Lower lobe of right lung (tissue), 2 donors: ENCODE measurements at regions not wholly inside any gene's neighbourhood (a gene's known extent, or its start where the extent isn't known, plus 50 kb on each side); places are given as distances from the start of the nearest gene placed in this dataset.

Experiments
- ATAC-seq, 2 donors: fragments of 200-7000 bp; cut with Tn5 transposase; one replicate each; pipeline ENCODE4 v1.9.1; 2020 to 2022; ENCODE audit warnings: mild to moderate bottlenecking in 2 of 2, moderate library complexity in 2 of 2
- DNase-seq: peaks from one replicate; pipeline ENCODE4 v3.0.0-alpha.2; 2020
- H3K27ac ChIP-seq: fragments of 200-600 bp; one replicate; pipeline ENCODE4 v1.8.0; 2022
- H3K27me3 ChIP-seq: fragments of 200-600 bp; one replicate; pipeline ENCODE4 v1.8.0; 2022; ENCODE audit warnings: low read depth
- H3K36me3 ChIP-seq: fragments of 200-600 bp; one replicate; pipeline ENCODE4 v1.8.0; 2022; ENCODE audit warnings: mild to moderate bottlenecking
- H3K4me1 ChIP-seq: fragments of 200-600 bp; one replicate; pipeline ENCODE4 v1.8.0; 2022
- H3K4me3 ChIP-seq: fragments of 200-600 bp; one replicate; pipeline ENCODE4 v1.8.0; 2022; ENCODE audit warnings: mild to moderate bottlenecking
- H3K9me3 ChIP-seq: fragments of 200-600 bp; one replicate; pipeline ENCODE4 v1.8.0; 2022
- intact Hi-C: fragments of 100-400 bp; cut with DNase I; formaldehyde crosslinking; loops from one replicate; pipeline ENCODE4 v1.11.0; 2022
- TF ChIP-seq, protein P1 (sequence below): fragments of 200-600 bp; IDR thresholded peaks from one replicate; pipeline ENCODE4 v1.8.0; 2022; ENCODE audit warnings: antibody characterized with exemption, mild to moderate bottlenecking
- donor health status: DM: no; HTN: yes; CAD: no; lungs with severe emphysema.

DNA sequence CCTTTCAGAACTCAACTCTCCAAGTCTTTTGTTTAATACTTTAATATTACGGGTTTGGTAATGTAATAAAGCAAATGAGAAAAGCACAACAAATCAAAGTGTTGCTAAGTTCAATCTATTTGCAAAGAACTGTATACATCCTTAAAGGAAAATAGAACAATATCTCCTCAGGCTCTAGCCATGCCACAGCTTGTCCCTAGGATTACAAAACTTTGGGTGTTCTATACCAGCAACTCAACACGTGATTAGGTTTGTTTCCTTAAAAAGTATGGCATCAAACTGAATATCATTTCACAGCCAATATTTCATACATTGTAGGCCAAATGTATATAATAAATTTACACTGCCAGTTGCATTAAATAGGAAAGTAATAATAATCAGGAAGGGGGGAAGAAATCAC lies 418.6 kb upstream of the MDFIC2 start:
- no peaks in the 10 kb centered on the region for H3K4me1 ChIP-seq
- ATAC-seq (no peak), DNase-seq (no peak)
- no peaks in the 10 kb centered on the region for H3K27me3 ChIP-seq
- intact Hi-C loops = no loop called here
- TF ChIP-seq, protein P1, sequence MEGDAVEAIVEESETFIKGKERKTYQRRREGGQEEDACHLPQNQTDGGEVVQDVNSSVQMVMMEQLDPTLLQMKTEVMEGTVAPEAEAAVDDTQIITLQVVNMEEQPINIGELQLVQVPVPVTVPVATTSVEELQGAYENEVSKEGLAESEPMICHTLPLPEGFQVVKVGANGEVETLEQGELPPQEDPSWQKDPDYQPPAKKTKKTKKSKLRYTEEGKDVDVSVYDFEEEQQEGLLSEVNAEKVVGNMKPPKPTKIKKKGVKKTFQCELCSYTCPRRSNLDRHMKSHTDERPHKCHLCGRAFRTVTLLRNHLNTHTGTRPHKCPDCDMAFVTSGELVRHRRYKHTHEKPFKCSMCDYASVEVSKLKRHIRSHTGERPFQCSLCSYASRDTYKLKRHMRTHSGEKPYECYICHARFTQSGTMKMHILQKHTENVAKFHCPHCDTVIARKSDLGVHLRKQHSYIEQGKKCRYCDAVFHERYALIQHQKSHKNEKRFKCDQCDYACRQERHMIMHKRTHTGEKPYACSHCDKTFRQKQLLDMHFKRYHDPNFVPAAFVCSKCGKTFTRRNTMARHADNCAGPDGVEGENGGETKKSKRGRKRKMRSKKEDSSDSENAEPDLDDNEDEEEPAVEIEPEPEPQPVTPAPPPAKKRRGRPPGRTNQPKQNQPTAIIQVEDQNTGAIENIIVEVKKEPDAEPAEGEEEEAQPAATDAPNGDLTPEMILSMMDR = no peak
- H3K36me3 ChIP-seq = no peaks in the 10 kb centered on the region
- H3K9me3 ChIP-seq = no peaks in the 10 kb centered on the region
- no peak overlapping the region for H3K27ac ChIP-seq
- no peak overlapping the region for H3K4me3 ChIP-seq

GRCh38 chr3:70729845-70730244 lies 417.4 kb upstream of the MDFIC2 start:
- Histone ChIP-seq H3K27me3 (no peaks in the 10 kb centered on the region), H3K36me3 (no peaks in the 10 kb centered on the region), H3K4me3 (no peak overlapping the region), H3K9me3 (no peaks in the 10 kb centered on the region), H3K4me1 (no peaks in the 10 kb centered on the region), H3K27ac (no peak overlapping the region)
- TF ChIP-seq, protein P1 = no peak
- ATAC-seq = no peak
- DNase-seq = no peak
- intact Hi-C loops = no loop called here

DNA sequence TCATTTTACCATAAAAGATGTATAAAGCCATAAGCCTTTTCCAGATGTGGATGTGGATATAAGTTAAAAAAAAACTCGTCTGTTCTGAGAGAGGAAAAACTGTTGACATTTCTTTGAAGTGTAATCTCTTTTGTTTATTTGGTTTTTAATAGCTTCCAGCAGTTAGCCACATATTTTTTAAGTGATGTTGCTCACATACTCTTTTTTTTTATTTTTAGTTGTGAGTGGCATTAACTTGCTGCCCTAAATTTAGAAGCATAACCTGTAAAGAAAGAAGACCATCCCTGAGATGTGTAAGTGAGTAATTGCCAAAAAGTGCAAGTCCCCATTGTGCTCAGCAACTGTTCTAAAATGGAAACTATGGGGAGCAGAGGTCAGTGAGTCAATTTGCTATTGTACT lies 415.9 kb upstream of the MDFIC2 start:
- H3K4me1 ChIP-seq = no peaks in the 10 kb centered on the region
- no peak overlapping the region for H3K4me3 ChIP-seq
- TF ChIP-seq, protein P1 = no peak
- H3K27me3 ChIP-seq = no peaks in the 10 kb centered on the region
- H3K9me3 ChIP-seq = no peaks in the 10 kb centered on the region
- H3K36me3 ChIP-seq = no peaks in the 10 kb centered on the region
- no peak for ATAC-seq
- no peak for DNase-seq
- intact Hi-C loops = no loop called here
- H3K27ac ChIP-seq = no peak overlapping the region

- H3K27me3 ChIP-seq = no peaks in the 10 kb centered on the region
- intact Hi-C loops = no loop called here
- H3K27ac ChIP-seq = no peak overlapping the region
- no peaks in the 10 kb centered on the region for H3K9me3 ChIP-seq
- no peak for ATAC-seq
- H3K4me1 ChIP-seq = no peaks in the 10 kb centered on the region
- no peak for DNase-seq
- no peak overlapping the region for H3K4me3 ChIP-seq
- TF ChIP-seq, protein P1 = no peak
- H3K36me3 ChIP-seq = no peaks in the 10 kb centered on the region
These were observed 414.5 kb upstream of the MDFIC2 start for GRCh38 chr3:70726961-70727360.

DNA sequence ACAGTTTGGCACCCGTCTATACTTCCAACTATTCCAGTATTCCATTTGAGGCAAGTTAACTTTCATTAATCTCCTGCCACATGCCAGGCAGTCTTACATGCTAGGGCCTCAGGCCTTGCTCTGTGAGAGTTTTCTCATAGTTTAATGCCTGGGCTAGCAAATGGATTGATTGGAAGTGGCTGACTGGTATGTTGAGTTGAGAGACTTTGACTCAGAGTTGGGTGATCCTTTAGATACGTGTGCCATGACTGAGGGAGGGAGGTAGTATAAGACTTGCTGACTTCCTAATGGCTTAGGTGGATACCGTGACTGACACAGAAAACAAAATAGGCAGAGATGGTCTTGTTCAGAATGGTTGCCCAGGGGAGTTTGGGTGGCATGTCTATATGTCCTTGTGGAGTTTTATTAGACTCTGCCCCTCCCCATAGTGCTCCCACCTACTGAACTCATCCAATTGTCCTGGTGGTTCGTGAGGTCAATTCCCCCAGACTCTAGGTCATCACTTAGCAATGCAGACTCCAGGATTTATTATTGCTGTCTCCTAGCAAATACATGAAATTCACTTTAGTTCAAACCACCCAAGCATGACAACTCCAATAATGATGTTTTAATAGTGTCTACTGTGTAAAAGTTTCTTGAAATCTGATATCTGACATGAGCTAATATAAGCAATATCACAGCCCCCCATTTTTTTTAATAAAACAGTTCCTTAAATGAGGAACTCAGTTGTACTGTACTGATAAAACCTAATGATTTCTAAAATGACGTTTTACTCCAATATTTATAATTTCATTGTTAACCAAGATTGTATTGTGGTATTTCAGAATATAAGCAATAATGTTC lies 413.9 kb upstream of the MDFIC2 start:
- no peaks in the 10 kb centered on the region for H3K27me3 ChIP-seq
- H3K4me1 ChIP-seq = no peaks in the 10 kb centered on the region
- TF ChIP-seq, protein P1 = no peak
- no peak overlapping the region for H3K4me3 ChIP-seq
- no peak overlapping the region for H3K27ac ChIP-seq
- no peaks in the 10 kb centered on the region for H3K9me3 ChIP-seq
- intact Hi-C loops = no loop called here
- no peak for ATAC-seq
- DNase-seq = no peak
- no peaks in the 10 kb centered on the region for H3K36me3 ChIP-seq
